Endothelial cell of umbilical vein (primary cell): ENCODE measurements at regions not wholly inside any gene's neighbourhood (a gene's known extent, or its start where the extent isn't known, plus 50 kb on each side); places are given as distances from the start of the nearest gene placed in this dataset.

Experiments
- BruUV-seq: library from RNA; stranded (reverse); fragments of 400-500 nt; replicated peaks from 2 replicates; lab custom pipeline; 2021; lab: Mats Ljungman, UMichigan
- CTCF ChIA-PET: fragments of 300-600, 350-600 bp; sonication (Branson Sonifier 250); formaldehyde crosslinking; loops from one replicate; lab custom pipeline; 2021; ENCODE audit warnings: antibody characterized with exemption, inconsistent platforms; lab: Charles Lee
- POLR2A ChIA-PET: fragments of 300-600, 350-600 bp; sonication (Branson Sonifier 250); formaldehyde crosslinking; loops from one replicate; lab custom pipeline; 2021; ENCODE audit warnings: antibody characterized with exemption, inconsistent platforms; lab: Charles Lee
- DNase-seq: peaks from one replicate; pipeline ENCODE4 v3.0.0-alpha.2; 2011; ENCODE audit warnings: low read depth, low spot score
- FAIRE-seq: peaks from 2 replicates; lab custom pipeline; 2011; peaks lifted over from hg19 to GRCh38; lab: Jason Lieb, UNC
- H2AFZ ChIP-seq: 2 replicates; pipeline ENCODE4 v1.6.0; 2012; ENCODE audit warnings: low read depth, low read length, control low read depth, inconsistent platforms
- H3K27ac ChIP-seq: 2 replicates; pipeline ENCODE4 v1.5.1; 2011; ENCODE audit warnings: low read depth, mild to moderate bottlenecking, control low read depth, low read length, moderate library complexity; ENCODE audit not compliant: insufficient read depth
- H3K27me3 ChIP-seq, 2 experiments: 2 replicates each; pipeline versions ENCODE4 v1.6.0 to v1.6.1; 2011; ENCODE audit warnings: low read length in 2 of 2, mixed read lengths in 1 of 2; ENCODE audit not compliant: control insufficient read depth in 2 of 2, insufficient read depth in 2 of 2
- H3K36me3 ChIP-seq, 2 experiments: 2 replicates in 1 of 2; 3 replicates in 1 of 2; pipeline ENCODE4 v1.5.1; 2011; ENCODE audit warnings: low read length in 2 of 2, mild to moderate bottlenecking in 1 of 2, moderate library complexity in 1 of 2; ENCODE audit not compliant: control insufficient read depth in 2 of 2, insufficient read depth in 2 of 2; ENCODE audit errors: extremely low read depth in 1 of 2
- H3K4me1 ChIP-seq: 3 replicates; pipeline ENCODE4 v1.5.1; 2011; ENCODE audit warnings: mild to moderate bottlenecking, low read length; ENCODE audit not compliant: control insufficient read depth, insufficient read depth; ENCODE audit errors: extremely low read depth
- H3K4me2 ChIP-seq: 2 replicates; pipeline ENCODE4 v1.6.1; 2011; ENCODE audit warnings: low read length, control low read depth, mixed read lengths; ENCODE audit not compliant: insufficient read depth
- H3K4me3 ChIP-seq, 3 experiments: fragments of 200-600 bp in 1 of 3; sonication (generic), shearing (Covaris generic) in 1 of 3; replicated peaks in 1 of 3; 2 replicates each; pipeline ENCODE4 v1.5.1; 2011 to 2016; ENCODE audit warnings: control low read depth in 3 of 3, low read length in 3 of 3, mild to moderate bottlenecking in 2 of 3, inconsistent platforms in 1 of 3, low read depth in 1 of 3, moderate library complexity in 1 of 3; ENCODE audit not compliant: insufficient read depth in 1 of 3
- H3K79me2 ChIP-seq: 2 replicates; pipeline ENCODE4 v1.6.0; 2012; ENCODE audit warnings: low read length, inconsistent platforms; ENCODE audit not compliant: control insufficient read depth, insufficient read depth
- H3K9ac ChIP-seq: replicated peaks from 2 replicates; pipeline ENCODE3; 2011; ENCODE audit warnings: low read length, control low read depth; ENCODE audit not compliant: insufficient read depth; ENCODE audit errors: extremely low read depth
- H3K9me1 ChIP-seq: replicated peaks from 3 replicates; pipeline ENCODE4 v1.6.0; 2011; ENCODE audit warnings: mild to moderate bottlenecking, low read length; ENCODE audit not compliant: control insufficient read depth, insufficient read depth; ENCODE audit errors: extremely low read depth
- H3K9me3 ChIP-seq: replicated peaks from 2 replicates; pipeline ENCODE4 v1.5.1; 2012; ENCODE audit warnings: low read length, inconsistent platforms; ENCODE audit not compliant: control insufficient read depth, insufficient read depth
- H4K20me1 ChIP-seq: replicated peaks from 2 replicates; pipeline ENCODE3; 2011; ENCODE audit warnings: mild to moderate bottlenecking, low read length; ENCODE audit not compliant: control insufficient read depth, insufficient read depth; ENCODE audit errors: extremely low read depth
- CTCF ChIP-seq, 2 donors: IDR thresholded peaks; 1 replicate in 1 of 2; 2 replicates in 1 of 2; pipeline ENCODE4 v1.5.1; 2011; ENCODE audit warnings: low read length in 2 of 2, mild to moderate bottlenecking in 2 of 2, moderate library complexity in 2 of 2, control low read depth in 1 of 2, inconsistent platforms in 1 of 2, low read depth in 1 of 2; ENCODE audit not compliant: insufficient read depth in 1 of 2; ENCODE audit errors: extremely low read depth in 1 of 2
- EZH2 ChIP-seq: IDR thresholded peaks from 2 replicates; pipeline ENCODE4 v1.6.1; 2012; ENCODE audit warnings: borderline replicate concordance, low read depth, mild to moderate bottlenecking, moderate library complexity, low read length, inconsistent platforms; ENCODE audit not compliant: severe bottlenecking
- FOS ChIP-seq: IDR thresholded peaks from 2 replicates; pipeline ENCODE4 v1.6.1; 2011; ENCODE audit warnings: mild to moderate bottlenecking, low read length, moderate library complexity, borderline replicate concordance; ENCODE audit not compliant: insufficient read depth
- GATA2 ChIP-seq: IDR thresholded peaks from 2 replicates; pipeline ENCODE4 v1.7.0; 2011; ENCODE audit warnings: low read depth, mild to moderate bottlenecking, moderate library complexity, mixed read lengths, low read length; ENCODE audit not compliant: insufficient read length, insufficient read depth
- JUN ChIP-seq: IDR thresholded peaks from 2 replicates; pipeline ENCODE4 v1.6.1; 2011; ENCODE audit warnings: borderline replicate concordance, low read depth; ENCODE audit not compliant: insufficient read length, insufficient read depth
- MAX ChIP-seq: IDR thresholded peaks from 2 replicates; pipeline ENCODE4 v1.6.1; 2011; ENCODE audit not compliant: insufficient read depth, insufficient read length
- MYC ChIP-seq: IDR thresholded peaks from one replicate; pipeline ENCODE4 v1.6.1; 2011; ENCODE audit warnings: mild to moderate bottlenecking, low read depth, low read length
- POLR2A ChIP-seq: IDR thresholded peaks from 2 replicates; pipeline ENCODE4 v1.6.1; 2012; ENCODE audit warnings: low read depth, mild to moderate bottlenecking, control low read depth, low read length
- POLR2AphosphoS5 ChIP-seq: IDR thresholded peaks from 2 replicates; pipeline ENCODE4 v1.6.1; 2012; ENCODE audit warnings: low read depth, mild to moderate bottlenecking, control low read depth, low read length, moderate library complexity; ENCODE audit not compliant: insufficient read depth
- dilution Hi-C: fragments of 300-500 bp; cut with MboI; formaldehyde crosslinking; loops from one replicate; pipeline ENCODE4 v1.15.0; 2019; ENCODE audit warnings: low sequenced_read_pairs; ENCODE audit not compliant: extremely low pct_ligation_motif_present
- intact Hi-C: fragments of 100-400 bp; cut with micrococcal nuclease; formaldehyde crosslinking; loops from one replicate; pipeline ENCODE4 v1.10.0; 2022

GRCh38 chr5:120790339-120790738 lies 326.2 kb downstream of the PRR16 start:
- Histone ChIP-seq H3K27me3 (no peaks in the 10 kb centered on the region), H3K4me2 (no peak overlapping the region), H3K27ac (no peak overlapping the region), H3K9me1 (no peaks in the 10 kb centered on the region), H3K36me3 (no peaks in the 10 kb centered on the region), H3K79me2 (no peaks in the 10 kb centered on the region), H2AFZ (no peak overlapping the region), H4K20me1 (no peaks in the 10 kb centered on the region), H3K4me3 (no peak overlapping the region), H3K4me1 (no peaks in the 10 kb centered on the region), H3K9me3 (no peaks in the 10 kb centered on the region), H3K9ac (no peak overlapping the region)
- CTCF ChIA-PET: no interaction called here
- no peak for DNase-seq
- POLR2A ChIA-PET: no interaction called here
- intact Hi-C loops: no loop called here
- BruUV-seq: no TSS peak
- TF ChIP-seq POLR2A (no peak), GATA2 (no peak), MYC (no peak), FOS (no peak), CTCF (IDR thresholded peaks at IDR 0.05; ENCODE audit: extremely low read depth in 1 of 2, insufficient read depth in 1 of 2, low read depth in 1 of 2, low read length in 2 of 2) (no peak), POLR2AphosphoS5 (no peak), EZH2 (no peak), MAX (no peak), JUN (no peak)
- no peak for FAIRE-seq
- dilution Hi-C loops: no loop called here
